Pancreas (tissue), 10 donors: ENCODE measurements at regions not wholly inside any gene's neighbourhood (a gene's known extent, or its start where the extent isn't known, plus 50 kb on each side); places are given as distances from the start of the nearest gene placed in this dataset.

ENCODE experiments used
- ATAC-seq, 4 donors: fragments of 200-7000 bp; cut with Tn5 transposase; one replicate each; pipeline versions ENCODE4 v1.8.0 to v1.9.1; 2020; ENCODE audit warnings: mild to moderate bottlenecking in 4 of 4, moderate library complexity in 4 of 4
- DNase-seq, 6 donors: peaks; one replicate each; pipeline ENCODE4 v3.0.0-alpha.2; 2020
- FAIRE-seq: peaks from 2 replicates; lab custom pipeline; 2012; peaks lifted over from hg19 to GRCh38; lab: Jason Lieb, UNC
- H3K27ac ChIP-seq, 4 donors: fragments of 200-600 bp; sonication (generic); 1 replicate in 3 of 4; 2 replicates in 1 of 4; pipeline versions ENCODE4 v1.5.0 to v1.8.0; 2020
- H3K27me3 ChIP-seq, 4 donors: fragments of 200-600 bp; one replicate each; pipeline ENCODE4 v1.8.0; 2021
- H3K36me3 ChIP-seq, 3 donors: fragments of 200-600 bp; sonication (generic) in 1 of 3; one replicate each; pipeline versions ENCODE4 v1.5.0 to v1.8.0; 2020 to 2021
- H3K4me1 ChIP-seq, 3 donors: fragments of 200-600 bp; one replicate each; pipeline ENCODE4 v1.8.0; 2021
- H3K4me3 ChIP-seq, 4 donors: fragments of 200-600 bp; sonication (generic) in 2 of 4; one replicate each; pipeline versions ENCODE4 v1.5.0 to v1.8.0; 2020 to 2021
- H3K9me3 ChIP-seq, 4 donors: fragments of 200-600 bp; one replicate each; pipeline ENCODE4 v1.8.0; 2021
- CTCF ChIP-seq, 4 donors: fragments of 200-600 bp; sonication (generic) in 3 of 4; IDR thresholded peaks; one replicate each; pipeline versions ENCODE4 v1.5.0 to v1.8.0; 2021; ENCODE audit warnings: antibody characterized with exemption in 4 of 4
- WGBS, 2 donors: extraction: QIAGEN DNeasy Blood & Tissue Kit; methylation state at CpG; one replicate each; pipeline ENCODE4 v1.1.7; 2013; 5-methylcytosine and 5-hydroxymethylcytosine counted together
- intact Hi-C, 3 donors: fragments of 100-400 bp; cut with DNase I; formaldehyde crosslinking; loops; one replicate each; pipeline versions ENCODE4 v1.11.1 to v1.14.2; 2022
- donor health status: healthy with polysubstance abuse.
- donor health status: DM: no; HTN: no; CAD: no; lungs with moderate emphysema.
- donor health status: DM: no; HTN: no; CAD: no.
- donor health status: control.
- donor health status: control.
- donor health status: Bipolar disorder and iron deficiency.
- donor health status: DM: yes; HTN: yes; CAD: no.
- donor health status: DM: no; HTN: no; CAD: no.
- donor health status: DM: no; HTN: no; CAD: no.
- donor health status: DM: yes; HTN: yes; CAD: no.

- FAIRE-seq (no peak), DNase-seq (no peak), ATAC-seq (no peak)
- no peak for TF ChIP-seq CTCF (IDR thresholded peaks at IDR 0.05)
- H3K27me3 ChIP-seq, result no peaks in the 10 kb centered on the region
- no peak overlapping the region for H3K4me3 ChIP-seq
- no peak overlapping the region for H3K27ac ChIP-seq
- intact Hi-C loops, result no loop called here
- H3K36me3 ChIP-seq, result no peaks in the 10 kb centered on the region
- 43 to 68% methylated on average over 2 of the region's 2 CpGs for WGBS, 2 donors
- no peaks in the 10 kb centered on the region for H3K4me1 ChIP-seq
- no peaks in the 10 kb centered on the region for H3K9me3 ChIP-seq
Observed at GRCh38 chr12:90020436-90020835, 311.8 kb upstream of the ATP2B1 start.

GRCh38 chr12:90020014-90020413, 311.4 kb upstream of the ATP2B1 start:
- no peak overlapping the region for H3K27ac ChIP-seq
- H3K4me3 ChIP-seq, result no peak overlapping the region
- no peaks in the 10 kb centered on the region for H3K4me1 ChIP-seq
- no peaks in the 10 kb centered on the region for H3K9me3 ChIP-seq
- ATAC-seq, result no peak
- H3K27me3 ChIP-seq, result no peaks in the 10 kb centered on the region
- WGBS, 2 donors, result 81 to 83% methylated on average over 1 of the region's 1 CpG
- intact Hi-C loops, result no loop called here
- FAIRE-seq, result no peak
- TF ChIP-seq CTCF (IDR thresholded peaks at IDR 0.05), result no peak
- DNase-seq, result no peak
- H3K36me3 ChIP-seq, result no peaks in the 10 kb centered on the region

GRCh38 chr12:90017316-90017715, 308.7 kb upstream of the ATP2B1 start:
- intact Hi-C loops, result no loop called here
- FAIRE-seq, result no peak
- no peak for DNase-seq
- H3K36me3 ChIP-seq, result no peaks in the 10 kb centered on the region
- H3K4me1 ChIP-seq, result no peaks in the 10 kb centered on the region
- no peaks in the 10 kb centered on the region for H3K9me3 ChIP-seq
- no peak overlapping the region for H3K27ac ChIP-seq
- ATAC-seq, result no peak
- WGBS, 2 donors, result 64 to 68% methylated on average over 2 of the region's 2 CpGs
- H3K27me3 ChIP-seq, result no peaks in the 10 kb centered on the region
- no peak overlapping the region for H3K4me3 ChIP-seq
- no peak for TF ChIP-seq CTCF (IDR thresholded peaks at IDR 0.05)

GRCh38 chr12:90015228-90015627, 306.6 kb upstream of the ATP2B1 start:
- Histone ChIP-seq H3K4me3 (no peak overlapping the region), H3K27me3 (no peaks in the 10 kb centered on the region), H3K36me3 (no peaks in the 10 kb centered on the region), H3K9me3 (no peaks in the 10 kb centered on the region), H3K4me1 (no peaks in the 10 kb centered on the region), H3K27ac (no peak overlapping the region)
- no peak for TF ChIP-seq CTCF (IDR thresholded peaks at IDR 0.05)
- intact Hi-C loops, result no loop called here
- 31 to 43% methylated on average over 1 of the region's 1 CpG for WGBS, 2 donors
- DNase-seq (no peak), FAIRE-seq (no peak), ATAC-seq (no peak)

- no peaks in the 10 kb centered on the region for H3K27me3 ChIP-seq
- H3K36me3 ChIP-seq, result no peaks in the 10 kb centered on the region
- no peak overlapping the region for H3K4me3 ChIP-seq
- no peak for ATAC-seq
- intact Hi-C loops, result no loop called here
- H3K27ac ChIP-seq, result no peak overlapping the region
- no peak for TF ChIP-seq CTCF (IDR thresholded peaks at IDR 0.05)
- no peaks in the 10 kb centered on the region for H3K9me3 ChIP-seq
- FAIRE-seq, result no peak
- no peak for DNase-seq
- H3K4me1 ChIP-seq, result no peaks in the 10 kb centered on the region
Observed at GRCh38 chr12:90013409-90013808, 304.8 kb upstream of the ATP2B1 start.
